SK-N-SH treated with all-trans-retinoic acid at 6 μM for 48 hours (cell line): ENCODE measurements at regions not wholly inside any gene's neighbourhood (a gene's known extent, or its start where the extent isn't known, plus 50 kb on each side); places are given as distances from the start of the nearest gene placed in this dataset.

Experiments
- BACH2 ChIP-seq: fragments of 250-450 bp; sonication (Bioruptor Pico); IDR thresholded peaks from 2 replicates; pipeline ENCODE4 v1.9.0; 2021; ENCODE audit warnings: mild to moderate bottlenecking, borderline replicate concordance
- CSRNP3 ChIP-seq: fragments of 250-450 bp; sonication (Bioruptor Pico); IDR thresholded peaks from 2 replicates; pipeline ENCODE4 v1.5.1; 2021; ENCODE audit warnings: mild to moderate bottlenecking, moderate library complexity
- GLIS3 ChIP-seq: fragments of 250-450 bp; sonication (Bioruptor Pico); IDR thresholded peaks from 2 replicates; pipeline ENCODE4 v1.5.0; 2020; ENCODE audit warnings: mild to moderate bottlenecking, moderate library complexity
- PATZ1 ChIP-seq: fragments of 250-450 bp; sonication (Bioruptor Pico); IDR thresholded peaks from 2 replicates; pipeline ENCODE4 v1.8.0; 2020; ENCODE audit warnings: mild to moderate bottlenecking, moderate library complexity, borderline replicate concordance
- POU6F1 ChIP-seq: fragments of 250-450 bp; sonication (Bioruptor Pico); IDR thresholded peaks from 2 replicates; pipeline ENCODE4 v1.8.0; 2021; ENCODE audit warnings: low read depth, mild to moderate bottlenecking, moderate library complexity, borderline replicate concordance
- RARB ChIP-seq: fragments of 250-450 bp; sonication (Bioruptor Pico); IDR thresholded peaks from 2 replicates; pipeline ENCODE4 v1.8.0; 2021; ENCODE audit warnings: mild to moderate bottlenecking, moderate library complexity
- TCF4 ChIP-seq: fragments of 250-450 bp; sonication (Bioruptor Pico); IDR thresholded peaks from 2 replicates; pipeline ENCODE4 v1.8.0; 2021; ENCODE audit warnings: mild to moderate bottlenecking, moderate library complexity, borderline replicate concordance
- TSHZ2 ChIP-seq: fragments of 250-450 bp; sonication (Bioruptor Pico); IDR thresholded peaks from 2 replicates; pipeline ENCODE4 v1.5.0; 2020; ENCODE audit warnings: mild to moderate bottlenecking, moderate library complexity

- TF ChIP-seq CSRNP3 (CRISPR knock-in tag) (no peak), POU6F1 (CRISPR knock-in tag) (no peak), TSHZ2 (CRISPR knock-in tag) (no peak), RARB (CRISPR knock-in tag) (no peak), GLIS3 (CRISPR knock-in tag) (no peak), PATZ1 (CRISPR knock-in tag) (no peak), TCF4 (no peak), BACH2 (no peak)
These were observed 298.8 kb upstream of the FERMT1 start for GRCh38 chr20:6421321-6422248.
